GM19468 (cell line): ENCODE measurements at regions not wholly inside any gene's neighbourhood (a gene's known extent, or its start where the extent isn't known, plus 50 kb on each side); places are given as distances from the start of the nearest gene placed in this dataset.

ENCODE experiments used
- ATAC-seq: cut with Tn5 transposase; IDR thresholded peaks from one replicate; pipeline ENCODE4 v1.9.1; 2021; ENCODE audit warnings: mild to moderate bottlenecking, moderate library complexity, moderate number of reproducible peaks; ENCODE audit not compliant: unreplicated experiment; ENCODE audit errors: extremely low read depth

- ATAC-seq, result peak; percentile 55
Measured at GRCh38 chr2:18117592-18117991, 239.1 kb downstream of the KCNS3 start.

- no peak for ATAC-seq
Measured at GRCh38 chr2:18110222-18110621, 231.8 kb downstream of the KCNS3 start.

- ATAC-seq, result no peak
Measured at GRCh38 chr2:18106841-18107240, 228.4 kb downstream of the KCNS3 start.

GRCh38 chr2:18105929-18106328 is 227.5 kb downstream of the KCNS3 start:
- no peak for ATAC-seq

- no peak for ATAC-seq
Measured at GRCh38 chr2:18104595-18105224, 226.2 kb downstream of the KCNS3 start.

GRCh38 chr2:18096836-18097405 is 218.5 kb downstream of the KCNS3 start:
- no peak for ATAC-seq

- ATAC-seq, result no peak
Measured at GRCh38 chr2:18094277-18094676, 215.8 kb downstream of the KCNS3 start.

GRCh38 chr2:18093196-18093595 is 214.7 kb downstream of the KCNS3 start:
- ATAC-seq, result no peak

GRCh38 chr2:18092760-18093159 is 214.3 kb downstream of the KCNS3 start:
- no peak for ATAC-seq

GRCh38 chr2:18085593-18085992 is 207.1 kb downstream of the KCNS3 start:
- ATAC-seq, result no peak

GRCh38 chr2:18084376-18084775 is 205.9 kb downstream of the KCNS3 start:
- no peak for ATAC-seq

- no peak for ATAC-seq
Measured at GRCh38 chr2:18083806-18084205, 205.3 kb downstream of the KCNS3 start.

GRCh38 chr2:18078216-18078615 is 199.7 kb downstream of the KCNS3 start:
- no peak for ATAC-seq

GRCh38 chr2:18077704-18078103 is 199.2 kb downstream of the KCNS3 start:
- ATAC-seq, result no peak

- no peak for ATAC-seq
Measured at GRCh38 chr2:18077231-18077630, 198.8 kb downstream of the KCNS3 start.

GRCh38 chr2:18074476-18074875 is 196.0 kb downstream of the KCNS3 start:
- no peak for ATAC-seq

GRCh38 chr2:18073601-18074000 is 195.1 kb downstream of the KCNS3 start:
- no peak for ATAC-seq

- ATAC-seq, result no peak
Measured at GRCh38 chr2:18067588-18068384, 189.3 kb downstream of the KCNS3 start.

GRCh38 chr2:18066894-18067293 is 188.4 kb downstream of the KCNS3 start:
- ATAC-seq, result no peak

- no peak for ATAC-seq
Measured at GRCh38 chr2:18066066-18066465, 187.6 kb downstream of the KCNS3 start.

- no peak for ATAC-seq
Measured at GRCh38 chr2:18065249-18065648, 186.8 kb downstream of the KCNS3 start.
